NCI-H748 treated with DMSO at 0.1 percent for 48 hours (cell line): ENCODE measurements at regions not wholly inside any gene's neighbourhood (a gene's known extent, or its start where the extent isn't known, plus 50 kb on each side); places are given as distances from the start of the nearest gene placed in this dataset.

Source experiments
- DNase-seq: peaks from one replicate; lab custom pipeline; 2025; lab: John Stamatoyannopoulos, UW

DNA sequence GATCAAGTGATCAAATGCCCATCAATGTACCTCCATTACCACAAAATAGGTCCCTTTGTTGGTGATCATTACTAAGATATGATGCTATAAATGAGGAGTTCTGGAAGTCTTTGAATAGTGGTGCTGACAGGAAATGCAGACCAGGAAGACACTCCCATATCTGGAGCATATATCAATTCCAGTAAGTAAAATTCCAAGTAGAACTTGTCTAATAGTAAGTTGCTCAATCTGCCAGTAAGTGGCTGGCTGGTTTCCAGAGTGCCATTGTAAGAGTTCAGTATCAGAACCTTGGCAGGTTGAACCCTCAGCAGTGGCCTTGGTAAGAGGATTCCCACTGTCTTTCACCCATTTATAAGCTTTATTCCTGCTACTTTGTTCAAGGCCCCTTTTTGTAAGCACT is 379.9 kb upstream of the RBMS3 start:
- DNase-seq, result no peak

DNA sequence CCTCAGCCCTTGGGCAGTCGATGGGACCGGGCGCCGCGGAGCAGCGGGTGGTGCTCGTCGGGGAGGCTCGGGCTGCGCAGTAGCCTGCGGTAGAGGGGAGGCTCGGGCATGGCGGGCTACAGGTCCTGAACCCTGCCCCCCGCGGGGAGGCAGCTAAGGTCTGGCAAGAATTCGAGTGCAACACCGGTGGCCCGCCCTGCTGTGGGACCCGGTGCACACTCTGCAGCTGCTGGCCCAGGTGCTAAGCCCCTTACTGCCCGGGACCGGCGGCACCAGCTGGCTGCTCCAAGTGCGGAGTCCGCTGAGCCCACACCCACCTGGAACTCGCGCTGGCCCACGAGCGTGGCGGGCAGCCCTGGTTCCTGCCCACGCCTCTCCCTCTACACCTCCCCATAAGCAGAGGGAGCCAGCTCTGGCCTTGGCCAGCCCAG is 377.7 kb upstream of the RBMS3 start:
- no peak for DNase-seq

DNA sequence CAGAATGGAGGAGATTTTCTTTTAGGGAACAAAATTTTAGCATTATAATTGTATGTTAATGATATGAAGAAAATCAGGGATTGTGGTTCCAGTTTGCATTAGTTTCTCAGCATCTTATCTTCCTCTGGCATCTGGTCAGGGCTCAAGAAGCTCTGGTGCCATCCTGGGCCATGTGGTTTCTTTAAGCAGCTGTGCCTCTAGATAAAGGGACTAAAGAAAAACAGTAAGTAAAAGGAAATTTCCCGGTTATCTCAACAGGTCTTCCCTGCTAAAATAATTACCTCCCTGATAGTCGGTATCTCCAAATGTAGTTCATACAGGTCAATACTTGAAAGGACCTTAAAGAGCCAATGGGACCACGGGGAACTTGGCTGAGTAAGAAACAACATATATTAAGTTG is 375.1 kb upstream of the RBMS3 start:
- no peak for DNase-seq

DNA sequence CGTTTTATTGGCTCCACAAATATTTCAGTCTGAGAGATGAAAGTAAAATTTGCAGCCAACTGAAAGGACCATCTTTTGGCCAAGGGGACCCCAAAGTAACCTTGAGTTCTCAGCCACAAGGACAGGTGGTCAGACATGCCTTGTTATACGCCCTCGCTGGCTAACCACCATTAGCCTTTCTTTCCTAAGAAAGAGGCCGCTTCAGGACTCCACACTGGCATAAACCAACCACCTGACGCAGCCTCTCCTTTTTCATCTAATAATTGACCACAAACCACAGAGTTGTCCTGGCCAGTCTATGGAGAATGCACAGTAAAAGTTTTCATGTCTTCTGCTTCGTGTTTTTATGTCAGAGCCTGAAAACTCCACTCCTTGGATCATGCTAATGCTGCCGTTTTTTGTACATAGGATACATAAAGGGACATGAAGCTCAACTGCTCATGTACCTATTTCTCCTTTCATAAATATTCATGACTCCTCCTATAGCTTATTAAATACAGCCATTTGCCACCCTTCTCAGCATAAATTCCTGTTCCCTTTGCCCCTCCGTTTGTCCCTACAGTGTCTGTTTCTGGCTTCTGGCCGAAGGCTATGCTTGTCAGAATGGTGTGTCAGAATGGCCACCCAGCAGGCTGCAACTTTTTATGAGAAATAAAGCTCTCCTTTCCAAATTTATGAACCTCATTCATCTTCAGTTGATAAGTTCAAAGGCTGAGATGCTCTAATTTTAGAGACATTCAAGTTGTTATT is 374.1 kb upstream of the RBMS3 start:
- no peak for DNase-seq

DNA sequence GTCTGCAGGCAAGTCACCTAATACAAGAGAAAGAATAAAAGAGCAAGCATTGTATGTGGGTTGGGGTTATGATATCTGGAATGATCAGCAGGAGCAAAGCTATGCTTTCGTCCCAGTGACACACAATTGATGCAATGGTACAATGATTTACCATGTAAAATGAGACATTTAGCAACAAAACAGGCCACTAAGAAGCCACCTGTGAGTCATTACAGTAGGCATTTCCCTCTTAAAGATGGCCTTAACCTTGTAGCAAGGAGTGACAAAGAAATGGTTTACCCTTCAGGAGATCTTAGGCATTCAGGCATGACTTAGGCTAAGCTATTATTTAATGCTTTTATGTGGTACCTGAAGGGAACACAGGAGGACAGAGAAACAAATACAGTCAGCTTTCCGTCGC is 373.3 kb upstream of the RBMS3 start:
- DNase-seq, result no peak

DNA sequence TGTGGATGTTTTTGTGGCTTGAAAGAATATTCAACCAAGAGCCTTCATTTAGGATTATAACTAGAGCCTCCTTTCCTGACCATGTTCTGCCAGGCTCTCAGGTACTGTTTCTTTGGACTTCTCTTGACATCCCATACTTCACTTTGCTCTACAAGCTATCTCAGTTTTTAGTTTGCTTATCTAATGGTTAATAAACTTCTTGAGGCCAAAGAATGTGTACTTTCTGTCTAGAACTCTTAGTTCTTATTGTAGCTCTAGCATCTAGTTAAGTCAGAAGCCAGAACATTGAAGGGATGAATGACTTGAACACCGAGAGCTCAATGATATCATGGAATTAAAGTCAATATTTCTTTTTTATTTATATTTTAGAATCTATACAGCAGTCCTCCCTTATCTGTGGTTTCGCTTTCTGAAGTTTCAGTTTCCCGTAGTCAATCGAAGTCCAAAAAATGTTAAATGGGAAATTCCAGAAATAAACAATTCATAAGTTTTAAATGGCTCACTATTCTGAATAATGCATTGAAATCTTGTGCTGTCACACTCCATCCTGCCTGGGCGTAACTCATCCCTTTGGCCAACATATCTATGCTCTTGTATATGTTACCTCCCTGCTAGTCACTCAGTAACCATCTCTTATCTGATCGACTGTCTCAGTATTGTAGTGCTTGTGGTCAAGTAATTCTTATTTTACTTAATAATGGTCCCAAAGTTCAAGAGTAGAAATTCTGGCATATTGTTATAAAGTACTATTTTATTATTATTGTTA is 368.6 kb upstream of the RBMS3 start:
- DNase-seq, result no peak

DNA sequence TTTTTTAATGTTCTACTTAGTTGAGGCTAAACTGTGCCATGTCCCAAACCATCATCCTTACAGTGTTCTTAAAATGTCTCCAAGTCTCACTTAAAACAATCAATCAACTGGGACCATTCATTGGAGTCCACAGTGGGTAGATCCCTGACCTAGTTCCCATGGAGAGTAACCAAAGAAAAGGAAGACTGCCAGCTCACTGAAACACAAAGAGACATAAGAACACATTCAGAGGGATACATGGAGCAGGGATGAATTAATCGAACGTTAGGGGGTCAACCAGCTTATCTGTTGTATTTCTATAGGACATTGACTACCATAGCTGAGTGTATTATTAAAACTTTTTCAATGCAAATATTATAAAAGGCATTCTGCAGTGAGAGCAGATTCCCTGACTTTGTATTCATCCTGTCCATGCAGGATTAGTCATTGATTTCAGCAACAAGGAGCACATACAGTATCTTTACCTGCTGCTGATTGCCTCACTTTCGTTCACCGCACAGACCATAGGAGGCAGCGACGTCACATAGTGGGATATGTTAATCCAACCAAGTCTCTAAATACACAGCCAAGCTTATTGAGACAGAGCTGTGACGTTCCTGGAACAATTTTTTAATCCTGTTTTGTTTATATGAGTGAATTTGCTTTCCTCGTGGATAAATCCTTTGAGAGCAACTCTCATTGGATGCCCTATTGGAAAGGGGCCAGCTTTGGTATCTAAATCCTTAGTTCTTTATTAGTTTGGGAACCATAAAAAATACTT is 364.9 kb upstream of the RBMS3 start:
- peak; percentile 2 for DNase-seq

DNA sequence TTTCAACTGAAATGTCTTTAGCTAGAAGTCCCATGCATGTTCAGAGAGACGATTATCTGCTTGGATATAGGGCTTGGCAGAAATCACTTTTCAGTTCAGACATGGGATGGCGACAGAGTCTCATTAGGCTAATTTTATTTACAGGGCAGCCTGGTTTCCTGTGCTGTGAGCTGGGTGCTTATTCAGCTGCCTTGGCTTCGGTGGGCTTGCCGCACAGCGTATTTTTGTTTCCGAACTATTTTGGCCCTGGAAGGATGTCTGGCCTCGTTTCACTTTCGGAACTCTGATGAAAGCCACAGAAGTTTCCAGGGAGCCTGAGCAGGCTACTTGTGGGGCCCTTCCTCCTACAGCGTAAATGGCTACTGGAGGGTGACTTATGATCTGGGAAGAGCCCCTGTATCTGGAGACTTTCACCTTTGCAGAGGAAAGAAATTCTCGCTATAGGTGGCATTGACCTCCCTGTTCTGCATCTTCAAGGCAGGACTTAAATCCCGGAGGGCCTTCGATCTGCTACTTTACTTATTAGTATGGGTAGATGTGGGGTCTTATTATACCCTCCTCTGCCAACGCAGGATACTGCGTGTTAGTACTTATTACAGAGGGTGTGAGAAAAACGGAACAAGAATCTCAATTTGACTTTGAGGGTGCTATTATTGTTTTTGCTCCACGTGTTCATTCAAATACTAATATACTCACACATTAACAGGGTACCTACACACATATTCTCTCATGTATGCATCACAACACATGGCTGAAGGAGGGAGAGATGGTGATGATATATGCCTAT is 364.0 kb upstream of the RBMS3 start:
- peak; percentile 39 for DNase-seq

DNA sequence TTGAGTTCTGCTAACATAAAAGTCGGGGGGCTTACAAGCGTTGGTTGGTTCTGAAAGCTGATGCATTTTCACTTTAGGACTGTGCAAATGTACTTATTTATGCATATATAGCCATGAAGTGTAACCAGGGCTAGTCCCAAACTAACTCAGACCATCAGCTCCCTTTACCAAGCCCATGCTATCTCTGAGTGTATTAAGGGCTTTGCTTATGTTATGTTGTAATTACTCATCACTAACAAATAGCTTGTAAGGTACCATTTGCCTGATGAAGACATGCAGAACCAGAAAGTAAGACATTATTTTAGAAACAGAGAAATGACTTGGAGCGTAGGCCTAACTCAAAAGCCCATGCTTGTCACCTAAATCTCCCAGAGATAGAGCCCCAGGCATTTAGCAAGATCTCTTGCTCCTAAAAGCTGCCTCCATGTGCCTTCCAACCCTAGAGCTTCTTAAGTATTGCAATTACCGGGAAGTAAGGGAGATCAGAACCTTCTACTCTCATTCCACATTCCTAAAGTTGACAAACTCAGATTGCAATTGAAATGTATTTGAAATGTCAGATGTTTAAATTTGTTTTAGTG is 362.9 kb upstream of the RBMS3 start:
- no peak for DNase-seq

DNA sequence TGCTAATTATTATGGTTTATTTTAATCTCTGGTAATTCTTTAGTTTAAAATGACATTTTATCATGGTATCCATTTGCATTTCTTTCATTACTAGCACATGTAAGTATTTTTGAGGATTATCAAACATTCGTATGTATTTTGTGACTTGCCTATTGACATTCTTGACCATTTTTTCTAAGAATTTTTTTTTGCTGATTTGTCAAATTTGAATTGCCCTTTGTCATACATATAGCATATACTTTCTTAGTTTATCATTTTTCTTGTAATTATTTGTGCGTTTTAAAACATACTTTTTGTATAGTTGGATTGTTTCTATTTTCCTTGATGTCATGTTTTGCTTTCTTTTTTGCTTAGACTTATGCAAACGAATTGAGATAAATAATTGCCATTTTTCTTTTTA is 358.5 kb upstream of the RBMS3 start:
- DNase-seq, result no peak

DNA sequence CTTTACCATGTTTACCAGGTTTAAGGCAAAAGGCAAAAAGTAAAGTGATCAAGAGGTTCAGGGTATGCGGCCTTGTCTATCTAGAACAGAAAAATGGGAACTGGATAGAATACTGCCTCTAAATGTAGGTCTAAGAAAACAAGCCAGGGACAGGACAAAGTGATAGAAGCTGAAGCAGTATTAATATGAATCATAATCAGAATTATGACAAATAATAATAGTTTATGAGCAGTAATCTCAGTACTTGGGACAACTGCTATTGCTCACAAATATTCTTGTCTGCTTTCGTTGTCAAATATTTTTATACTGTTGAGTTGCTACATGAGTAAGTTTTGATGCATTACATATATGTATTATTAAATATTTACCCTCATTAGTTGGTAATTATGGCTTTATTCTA is 356.9 kb upstream of the RBMS3 start:
- DNase-seq, result no peak

DNA sequence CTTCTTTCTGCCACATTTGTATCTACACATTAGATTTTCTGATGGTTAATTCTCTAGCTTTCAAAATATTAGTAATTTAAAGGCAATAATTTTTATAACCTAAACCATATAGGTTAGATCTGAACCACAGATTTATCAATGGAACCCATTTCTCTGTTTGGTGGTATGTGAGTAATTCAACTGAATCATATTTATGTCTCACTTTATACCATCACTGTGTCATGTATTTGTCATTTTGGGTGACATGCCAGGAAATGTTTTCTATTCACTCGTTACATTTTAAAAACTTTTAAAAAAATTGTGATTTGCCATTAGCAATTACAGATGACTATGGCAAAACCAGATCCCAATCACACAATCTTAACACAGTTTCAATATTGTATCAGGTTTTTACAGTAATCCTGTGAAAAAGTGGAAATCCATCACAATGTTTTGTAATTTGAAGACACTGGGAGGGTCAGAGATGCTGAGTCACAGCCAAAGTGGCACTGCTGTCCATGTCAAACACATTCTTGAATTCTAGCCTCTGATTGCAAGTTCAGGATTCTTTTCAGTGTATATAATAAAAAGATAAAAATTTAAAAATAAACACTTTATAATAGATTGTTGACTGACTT is 356.0 kb upstream of the RBMS3 start:
- DNase-seq, result no peak

DNA sequence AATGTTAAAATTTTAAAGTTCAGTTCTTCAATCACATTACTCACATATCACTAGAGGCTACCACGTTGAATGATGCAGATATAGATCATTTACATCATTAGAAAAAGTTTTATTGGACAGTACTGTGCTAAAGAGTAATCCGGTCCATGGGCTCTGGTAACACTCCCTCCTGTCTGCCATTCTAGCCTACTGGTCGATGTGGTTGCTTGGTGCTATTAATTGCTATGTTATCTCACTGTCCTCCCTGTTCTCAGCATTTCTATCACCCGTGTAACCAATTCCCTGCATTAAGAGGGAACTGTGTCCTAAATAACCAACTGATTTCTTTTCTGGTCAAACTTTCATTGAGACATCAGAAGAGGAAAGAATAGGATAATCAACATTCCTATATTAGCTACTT is 347.5 kb upstream of the RBMS3 start:
- no peak for DNase-seq

DNA sequence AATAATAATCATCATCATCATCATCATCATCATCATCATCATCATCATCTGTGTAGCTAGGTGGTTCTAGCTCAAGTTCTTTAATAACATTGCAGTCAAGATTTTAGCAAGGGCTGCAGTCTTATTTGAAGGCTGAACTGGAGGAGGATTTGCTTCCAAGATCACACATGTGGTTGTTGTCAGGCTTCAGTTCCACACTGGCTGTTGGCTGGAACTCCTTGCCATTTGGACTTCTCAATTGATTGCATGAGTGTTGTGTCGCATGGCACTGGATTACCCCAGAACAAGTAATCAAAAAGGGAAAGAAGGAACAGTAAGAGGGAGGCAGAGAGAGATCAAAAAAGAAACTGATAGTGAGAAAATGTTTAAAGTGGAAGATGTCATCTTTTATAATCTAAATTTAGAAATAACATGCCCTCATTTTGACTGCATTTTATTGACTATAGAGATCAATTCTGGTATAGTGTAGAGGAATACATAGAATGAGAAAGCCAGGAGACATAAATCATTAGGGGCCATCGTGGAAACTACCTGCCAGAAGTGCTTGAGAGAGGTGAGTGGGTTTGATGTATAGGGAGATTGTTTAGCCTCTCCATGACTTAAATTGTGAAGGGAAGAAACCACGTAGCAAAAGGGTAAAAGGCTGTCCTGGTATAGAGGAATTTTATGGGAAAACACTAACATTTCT is 346.6 kb upstream of the RBMS3 start:
- DNase-seq, result no peak

DNA sequence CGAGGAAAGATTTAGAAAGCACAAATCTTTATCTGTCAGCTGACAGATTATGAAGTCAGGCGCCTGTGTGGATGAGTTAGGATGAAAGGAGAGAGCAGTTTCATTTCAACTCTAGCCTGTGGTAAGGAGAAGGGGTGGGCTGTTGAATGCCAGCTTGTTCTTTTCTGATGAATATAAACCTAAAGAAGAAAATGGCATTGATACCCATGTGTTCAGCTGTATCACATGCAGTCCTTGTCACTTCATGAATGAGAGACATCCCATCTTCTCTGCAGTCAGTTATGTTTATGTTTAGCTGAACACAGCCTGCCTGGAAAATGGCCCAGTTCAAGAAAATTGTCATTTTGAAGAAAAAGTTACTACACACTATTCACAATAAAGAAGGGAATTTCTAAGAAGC is 345.7 kb upstream of the RBMS3 start:
- DNase-seq, result no peak

DNA sequence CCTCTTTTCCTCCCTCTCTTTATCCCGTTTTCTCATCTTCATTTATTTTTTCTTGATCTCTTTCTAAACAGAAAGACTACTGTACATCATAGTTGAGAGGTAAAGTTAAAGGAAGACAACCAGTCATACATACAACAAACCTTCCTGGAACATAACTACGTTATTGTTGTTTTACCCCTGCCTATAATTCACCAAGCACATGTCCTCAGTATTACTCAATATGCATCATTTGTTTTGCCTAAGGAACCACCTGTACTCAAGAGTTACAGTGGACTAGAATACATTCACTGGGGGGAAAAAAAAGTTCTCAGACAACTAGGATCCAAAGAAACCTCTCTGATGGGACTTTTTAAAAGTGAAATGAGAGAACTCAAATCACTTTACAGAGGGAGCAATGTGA is 344.7 kb upstream of the RBMS3 start:
- DNase-seq, result no peak

DNA sequence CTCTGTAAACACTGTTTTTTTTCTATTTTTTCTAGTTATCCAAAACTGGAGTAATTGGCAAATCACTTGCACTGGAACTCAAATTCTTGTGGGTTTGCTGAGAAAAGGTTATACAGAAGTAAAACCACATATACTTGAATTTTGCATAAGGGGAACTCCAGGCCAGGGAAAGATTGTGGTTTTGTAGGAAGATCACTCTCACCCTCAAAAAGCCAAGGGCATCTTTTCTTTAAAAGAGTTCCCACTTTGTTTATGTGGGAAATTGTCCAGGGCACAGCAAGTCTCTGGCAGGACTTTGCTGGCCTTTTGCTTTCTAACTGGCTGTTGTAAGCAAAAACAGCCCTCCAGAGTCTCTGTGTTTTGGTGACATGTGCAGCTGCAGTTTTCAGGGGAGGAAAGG is 340.3 kb upstream of the RBMS3 start:
- DNase-seq, result no peak

DNA sequence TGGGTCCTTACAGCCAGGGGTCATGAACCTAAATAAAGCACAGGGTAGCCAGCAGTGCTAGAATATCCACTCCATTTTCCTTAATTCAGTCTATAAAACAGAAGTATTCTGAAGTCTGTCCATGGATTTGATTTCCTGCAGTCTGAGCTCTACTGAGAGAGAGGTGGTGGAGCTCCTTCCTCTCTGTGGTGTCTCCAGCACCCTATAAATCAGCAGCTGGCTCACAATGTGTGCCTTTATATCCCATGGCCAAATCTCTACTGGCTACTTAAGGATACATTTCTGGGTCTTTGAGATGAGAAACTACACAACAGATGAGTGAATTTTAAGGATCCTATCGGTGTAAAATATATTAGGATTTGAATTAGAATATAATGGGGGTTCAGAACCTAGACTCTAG is 339.9 kb upstream of the RBMS3 start:
- no peak for DNase-seq

DNA sequence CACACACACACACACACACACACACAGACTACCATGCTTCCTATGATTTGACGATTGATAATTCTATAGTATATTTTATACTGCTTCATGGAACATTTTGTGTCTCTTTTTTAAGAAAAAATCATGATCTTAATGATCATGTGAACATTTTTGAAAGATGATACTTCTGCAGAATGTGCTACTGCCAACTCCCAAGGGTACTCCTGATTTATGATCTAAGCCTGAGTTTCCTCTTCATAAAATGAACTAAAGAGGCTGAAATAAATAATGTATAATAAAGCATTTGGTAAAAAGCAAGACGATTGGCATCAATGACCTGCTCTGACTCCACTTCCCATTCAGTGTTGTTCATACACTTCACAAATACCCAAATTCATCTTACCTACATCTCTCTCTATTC is 333.8 kb upstream of the RBMS3 start:
- DNase-seq, result no peak

DNA sequence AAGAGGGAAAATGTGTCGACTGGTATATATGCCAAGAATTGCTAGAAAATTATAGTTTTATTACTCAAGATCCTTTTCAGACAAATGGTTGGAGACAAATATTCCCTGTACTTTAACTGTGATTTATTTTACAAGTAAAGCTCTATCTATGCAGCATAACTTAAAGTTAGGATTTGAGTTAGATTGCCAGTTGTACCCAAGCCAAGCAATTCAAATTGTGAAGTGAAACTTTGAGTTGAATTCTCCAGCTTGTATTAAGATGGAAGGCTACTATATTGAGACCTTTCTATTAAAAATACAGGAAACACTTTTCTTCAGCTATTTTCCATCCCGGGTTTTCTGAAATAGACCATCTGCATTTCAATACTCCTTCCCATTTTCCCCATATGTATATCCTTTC is 333.1 kb upstream of the RBMS3 start:
- no peak for DNase-seq

DNA sequence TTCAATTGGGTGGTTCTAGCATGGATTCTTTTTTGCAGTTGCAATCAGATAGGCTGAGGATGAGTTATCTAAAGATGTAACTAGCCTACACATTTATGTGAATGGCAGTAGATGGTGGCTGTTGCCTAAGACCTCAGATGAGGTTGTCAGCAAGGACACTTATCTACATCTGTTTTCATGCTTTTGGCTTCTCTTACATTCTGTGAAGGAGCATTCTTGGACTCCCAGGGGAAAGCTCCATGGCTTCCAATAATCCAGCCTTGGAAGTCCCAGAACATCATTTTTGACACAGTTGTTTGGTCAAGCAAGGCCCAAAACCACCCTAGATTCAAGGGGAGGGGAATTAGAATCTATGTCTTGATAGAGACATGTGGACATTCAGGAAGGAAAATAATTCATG is 332.2 kb upstream of the RBMS3 start:
- no peak for DNase-seq
